Endothelial cell of umbilical vein (primary cell): ENCODE measurements at regions not wholly inside any gene's neighbourhood (a gene's known extent, or its start where the extent isn't known, plus 50 kb on each side); places are given as distances from the start of the nearest gene placed in this dataset.

ENCODE experiments used
- BruUV-seq: library from RNA; stranded (reverse); fragments of 400-500 nt; replicated peaks from 2 replicates; lab custom pipeline; 2021; lab: Mats Ljungman, UMichigan
- CTCF ChIA-PET: fragments of 300-600, 350-600 bp; sonication (Branson Sonifier 250); formaldehyde crosslinking; loops from one replicate; lab custom pipeline; 2021; ENCODE audit warnings: antibody characterized with exemption, inconsistent platforms; lab: Charles Lee
- POLR2A ChIA-PET: fragments of 300-600, 350-600 bp; sonication (Branson Sonifier 250); formaldehyde crosslinking; loops from one replicate; lab custom pipeline; 2021; ENCODE audit warnings: antibody characterized with exemption, inconsistent platforms; lab: Charles Lee
- DNase-seq: peaks from one replicate; pipeline ENCODE4 v3.0.0-alpha.2; 2011; ENCODE audit warnings: low read depth, low spot score
- FAIRE-seq: peaks from 2 replicates; lab custom pipeline; 2011; peaks lifted over from hg19 to GRCh38; lab: Jason Lieb, UNC
- H2AFZ ChIP-seq: 2 replicates; pipeline ENCODE4 v1.6.0; 2012; ENCODE audit warnings: low read depth, low read length, control low read depth, inconsistent platforms
- H3K27ac ChIP-seq: 2 replicates; pipeline ENCODE4 v1.5.1; 2011; ENCODE audit warnings: low read depth, mild to moderate bottlenecking, control low read depth, low read length, moderate library complexity; ENCODE audit not compliant: insufficient read depth
- H3K27me3 ChIP-seq, 2 experiments: 2 replicates each; pipeline versions ENCODE4 v1.6.0 to v1.6.1; 2011; ENCODE audit warnings: low read length in 2 of 2, mixed read lengths in 1 of 2; ENCODE audit not compliant: control insufficient read depth in 2 of 2, insufficient read depth in 2 of 2
- H3K36me3 ChIP-seq, 2 experiments: 2 replicates in 1 of 2; 3 replicates in 1 of 2; pipeline ENCODE4 v1.5.1; 2011; ENCODE audit warnings: low read length in 2 of 2, mild to moderate bottlenecking in 1 of 2, moderate library complexity in 1 of 2; ENCODE audit not compliant: control insufficient read depth in 2 of 2, insufficient read depth in 2 of 2; ENCODE audit errors: extremely low read depth in 1 of 2
- H3K4me1 ChIP-seq: 3 replicates; pipeline ENCODE4 v1.5.1; 2011; ENCODE audit warnings: mild to moderate bottlenecking, low read length; ENCODE audit not compliant: control insufficient read depth, insufficient read depth; ENCODE audit errors: extremely low read depth
- H3K4me2 ChIP-seq: 2 replicates; pipeline ENCODE4 v1.6.1; 2011; ENCODE audit warnings: low read length, control low read depth, mixed read lengths; ENCODE audit not compliant: insufficient read depth
- H3K4me3 ChIP-seq, 3 experiments: fragments of 200-600 bp in 1 of 3; sonication (generic), shearing (Covaris generic) in 1 of 3; replicated peaks in 1 of 3; 2 replicates each; pipeline ENCODE4 v1.5.1; 2011 to 2016; ENCODE audit warnings: control low read depth in 3 of 3, low read length in 3 of 3, mild to moderate bottlenecking in 2 of 3, inconsistent platforms in 1 of 3, low read depth in 1 of 3, moderate library complexity in 1 of 3; ENCODE audit not compliant: insufficient read depth in 1 of 3
- H3K79me2 ChIP-seq: 2 replicates; pipeline ENCODE4 v1.6.0; 2012; ENCODE audit warnings: low read length, inconsistent platforms; ENCODE audit not compliant: control insufficient read depth, insufficient read depth
- H3K9ac ChIP-seq: replicated peaks from 2 replicates; pipeline ENCODE3; 2011; ENCODE audit warnings: low read length, control low read depth; ENCODE audit not compliant: insufficient read depth; ENCODE audit errors: extremely low read depth
- H3K9me1 ChIP-seq: replicated peaks from 3 replicates; pipeline ENCODE4 v1.6.0; 2011; ENCODE audit warnings: mild to moderate bottlenecking, low read length; ENCODE audit not compliant: control insufficient read depth, insufficient read depth; ENCODE audit errors: extremely low read depth
- H3K9me3 ChIP-seq: replicated peaks from 2 replicates; pipeline ENCODE4 v1.5.1; 2012; ENCODE audit warnings: low read length, inconsistent platforms; ENCODE audit not compliant: control insufficient read depth, insufficient read depth
- H4K20me1 ChIP-seq: replicated peaks from 2 replicates; pipeline ENCODE3; 2011; ENCODE audit warnings: mild to moderate bottlenecking, low read length; ENCODE audit not compliant: control insufficient read depth, insufficient read depth; ENCODE audit errors: extremely low read depth
- EZH2 ChIP-seq: IDR thresholded peaks from 2 replicates; pipeline ENCODE4 v1.6.1; 2012; ENCODE audit warnings: borderline replicate concordance, low read depth, mild to moderate bottlenecking, moderate library complexity, low read length, inconsistent platforms; ENCODE audit not compliant: severe bottlenecking
- FOS ChIP-seq: IDR thresholded peaks from 2 replicates; pipeline ENCODE4 v1.6.1; 2011; ENCODE audit warnings: mild to moderate bottlenecking, low read length, moderate library complexity, borderline replicate concordance; ENCODE audit not compliant: insufficient read depth
- GATA2 ChIP-seq: IDR thresholded peaks from 2 replicates; pipeline ENCODE4 v1.7.0; 2011; ENCODE audit warnings: low read depth, mild to moderate bottlenecking, moderate library complexity, mixed read lengths, low read length; ENCODE audit not compliant: insufficient read length, insufficient read depth
- JUN ChIP-seq: IDR thresholded peaks from 2 replicates; pipeline ENCODE4 v1.6.1; 2011; ENCODE audit warnings: borderline replicate concordance, low read depth; ENCODE audit not compliant: insufficient read length, insufficient read depth
- MAX ChIP-seq: IDR thresholded peaks from 2 replicates; pipeline ENCODE4 v1.6.1; 2011; ENCODE audit not compliant: insufficient read depth, insufficient read length
- MYC ChIP-seq: IDR thresholded peaks from one replicate; pipeline ENCODE4 v1.6.1; 2011; ENCODE audit warnings: mild to moderate bottlenecking, low read depth, low read length
- POLR2A ChIP-seq: IDR thresholded peaks from 2 replicates; pipeline ENCODE4 v1.6.1; 2012; ENCODE audit warnings: low read depth, mild to moderate bottlenecking, control low read depth, low read length
- POLR2AphosphoS5 ChIP-seq: IDR thresholded peaks from 2 replicates; pipeline ENCODE4 v1.6.1; 2012; ENCODE audit warnings: low read depth, mild to moderate bottlenecking, control low read depth, low read length, moderate library complexity; ENCODE audit not compliant: insufficient read depth
- dilution Hi-C: fragments of 300-500 bp; cut with MboI; formaldehyde crosslinking; loops from one replicate; pipeline ENCODE4 v1.15.0; 2019; ENCODE audit warnings: low sequenced_read_pairs; ENCODE audit not compliant: extremely low pct_ligation_motif_present
- intact Hi-C: fragments of 100-400 bp; cut with micrococcal nuclease; formaldehyde crosslinking; loops from one replicate; pipeline ENCODE4 v1.10.0; 2022
- TF ChIP-seq, protein P1 (sequence below), 2 donors: IDR thresholded peaks; 1 replicate in 1 of 2; 2 replicates in 1 of 2; pipeline ENCODE4 v1.5.1; 2011; ENCODE audit warnings: low read length in 2 of 2, mild to moderate bottlenecking in 2 of 2, moderate library complexity in 2 of 2, control low read depth in 1 of 2, inconsistent platforms in 1 of 2, low read depth in 1 of 2; ENCODE audit not compliant: insufficient read depth in 1 of 2; ENCODE audit errors: extremely low read depth in 1 of 2

DNA sequence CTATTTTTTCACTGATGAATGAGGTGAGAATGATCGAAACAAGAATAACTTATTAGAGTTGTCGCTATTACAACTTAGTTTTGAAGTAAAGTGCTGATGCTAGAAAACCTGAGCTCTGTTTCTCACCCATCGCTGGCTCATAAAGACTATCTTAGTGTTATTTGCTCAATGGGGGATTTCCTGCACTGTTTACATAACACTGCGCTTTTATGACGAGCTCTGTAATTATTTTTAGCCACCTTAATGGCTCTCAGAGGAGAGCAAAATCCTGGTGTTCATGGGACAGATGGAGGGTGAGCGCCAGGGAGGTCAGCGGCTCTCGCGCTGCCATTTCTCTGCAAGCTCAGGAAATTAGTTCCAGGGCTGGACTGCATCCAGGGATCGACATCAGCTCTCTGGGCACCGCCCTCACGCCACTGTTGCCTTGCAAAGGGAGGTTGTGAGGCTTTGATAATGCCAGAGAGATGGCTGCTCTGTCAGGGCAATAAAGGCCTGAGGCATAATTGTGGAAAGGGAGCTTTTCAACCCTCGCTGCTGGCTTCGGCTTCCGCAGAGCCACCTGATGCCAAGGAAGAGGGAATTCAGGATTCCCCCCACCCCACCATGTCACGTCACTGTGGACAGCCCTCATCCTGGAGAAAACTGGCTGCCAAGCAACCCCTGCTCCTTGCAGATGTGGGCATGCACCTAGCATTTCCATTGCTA is 72.0 kb downstream of the DACT2 start:
- no peak overlapping the region for H3K4me3 ChIP-seq
- no peaks in the 10 kb centered on the region for H3K9me1 ChIP-seq
- no peaks in the 10 kb centered on the region for H3K4me1 ChIP-seq
- no peaks in the 10 kb centered on the region for H3K9me3 ChIP-seq
- no peak overlapping the region for H2AFZ ChIP-seq
- H3K4me2 ChIP-seq, result no peak overlapping the region
- H3K36me3 ChIP-seq, result no peaks in the 10 kb centered on the region
- intact Hi-C loops (no loop called here), dilution Hi-C loops (no loop called here)
- ChIA-PET POLR2A (no interaction called here), CTCF (no interaction called here)
- H3K27me3 ChIP-seq, result no peaks in the 10 kb centered on the region
- H3K27ac ChIP-seq, result no peak overlapping the region
- DNase-seq (no peak), FAIRE-seq (no peak)
- BruUV-seq, result no TSS peak
- H3K79me2 ChIP-seq, result no peaks in the 10 kb centered on the region
- no peaks in the 10 kb centered on the region for H4K20me1 ChIP-seq
- no peak for TF ChIP-seq MYC
- TF ChIP-seq FOS, result no peak
- TF ChIP-seq POLR2A, result no peak
- TF ChIP-seq MAX, result no peak
- TF ChIP-seq JUN, result no peak
- no peak for TF ChIP-seq EZH2
- no peak for TF ChIP-seq GATA2
- no peak for TF ChIP-seq POLR2AphosphoS5
- TF ChIP-seq, protein P1, sequence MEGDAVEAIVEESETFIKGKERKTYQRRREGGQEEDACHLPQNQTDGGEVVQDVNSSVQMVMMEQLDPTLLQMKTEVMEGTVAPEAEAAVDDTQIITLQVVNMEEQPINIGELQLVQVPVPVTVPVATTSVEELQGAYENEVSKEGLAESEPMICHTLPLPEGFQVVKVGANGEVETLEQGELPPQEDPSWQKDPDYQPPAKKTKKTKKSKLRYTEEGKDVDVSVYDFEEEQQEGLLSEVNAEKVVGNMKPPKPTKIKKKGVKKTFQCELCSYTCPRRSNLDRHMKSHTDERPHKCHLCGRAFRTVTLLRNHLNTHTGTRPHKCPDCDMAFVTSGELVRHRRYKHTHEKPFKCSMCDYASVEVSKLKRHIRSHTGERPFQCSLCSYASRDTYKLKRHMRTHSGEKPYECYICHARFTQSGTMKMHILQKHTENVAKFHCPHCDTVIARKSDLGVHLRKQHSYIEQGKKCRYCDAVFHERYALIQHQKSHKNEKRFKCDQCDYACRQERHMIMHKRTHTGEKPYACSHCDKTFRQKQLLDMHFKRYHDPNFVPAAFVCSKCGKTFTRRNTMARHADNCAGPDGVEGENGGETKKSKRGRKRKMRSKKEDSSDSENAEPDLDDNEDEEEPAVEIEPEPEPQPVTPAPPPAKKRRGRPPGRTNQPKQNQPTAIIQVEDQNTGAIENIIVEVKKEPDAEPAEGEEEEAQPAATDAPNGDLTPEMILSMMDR (IDR thresholded peaks at IDR 0.05; ENCODE audit: extremely low read depth in 1 of 2, insufficient read depth in 1 of 2, low read depth in 1 of 2, low read length in 2 of 2), result no peak
- H3K9ac ChIP-seq, result no peak overlapping the region
